ENCODE measurements at regions not wholly inside any gene's neighbourhood (a gene's known extent, or its start where the extent isn't known, plus 50 kb on each side); places are given as distances from the start of the nearest gene placed in this dataset.

- TF ChIP-seq CTCF (IDR thresholded peaks at IDR 0.05; ENCODE audit: insufficient read depth, low read depth, low read length) (no peak), EZH2 (IDR thresholded peaks at IDR 0.05; ENCODE audit: insufficient read depth, low read length) (no peak)
These were observed 571.2 kb upstream of the ACVR2A start for GRCh38 chr2:147273628-147274027.

Data from astrocyte (in vitro differentiated cells and primary cell).